KMS-11 (cell line): ENCODE measurements at regions not wholly inside any gene's neighbourhood (a gene's known extent, or its start where the extent isn't known, plus 50 kb on each side); places are given as distances from the start of the nearest gene placed in this dataset.

Source experiments
- H2AFZ ChIP-seq: fragments of 200-600 bp; sonication (generic); 2 replicates; pipeline ENCODE4 v1.6.1; 2016; ENCODE audit warnings: antibody characterized with exemption, mixed run types, low read depth
- H3K27ac ChIP-seq: fragments of 200-600 bp; sonication (generic); 2 replicates; pipeline ENCODE4 v1.6.1; 2016; ENCODE audit warnings: mild to moderate bottlenecking, mixed run types
- H3K27me3 ChIP-seq: fragments of 200-600 bp; sonication (generic); 2 replicates; pipeline ENCODE4 v1.6.1; 2017; ENCODE audit warnings: mild to moderate bottlenecking, low read depth, mixed run types, moderate library complexity; ENCODE audit not compliant: insufficient read depth
- H3K36me3 ChIP-seq: fragments of 200-600 bp; sonication (generic); 2 replicates; pipeline ENCODE4 v1.6.1; 2017; ENCODE audit warnings: mild to moderate bottlenecking, mixed run types; ENCODE audit not compliant: insufficient read depth
- H3K4me1 ChIP-seq: fragments of 200-600 bp; sonication (generic); 2 replicates; pipeline ENCODE4 v1.6.1; 2016; ENCODE audit warnings: mild to moderate bottlenecking, low read depth, mixed run types; ENCODE audit not compliant: poor library complexity, severe bottlenecking
- H3K4me2 ChIP-seq: fragments of 200-600 bp; sonication (generic); 2 replicates; pipeline ENCODE4 v1.7.0; 2016; ENCODE audit warnings: mild to moderate bottlenecking, mixed run types
- H3K4me3 ChIP-seq: fragments of 200-600 bp; sonication (generic); IDR thresholded peaks from 2 replicates; pipeline ENCODE4 v1.6.1; 2017; ENCODE audit warnings: low read depth, low read length, mixed read lengths; ENCODE audit not compliant: insufficient read depth
- H3K79me2 ChIP-seq: fragments of 200-600 bp; sonication (generic); 2 replicates; pipeline ENCODE4 v1.6.1; 2016; ENCODE audit warnings: low read depth, mixed run types; ENCODE audit not compliant: insufficient read depth
- H3K9ac ChIP-seq: fragments of 200-600 bp; sonication (generic); 2 replicates; pipeline ENCODE4 v1.6.1; 2016; ENCODE audit warnings: mild to moderate bottlenecking, mixed run types
- H4K20me1 ChIP-seq: fragments of 200-600 bp; sonication (generic); 2 replicates; pipeline ENCODE4 v1.6.1; 2016; ENCODE audit warnings: mild to moderate bottlenecking, mixed run types; ENCODE audit not compliant: insufficient read depth
- CTCF ChIP-seq: fragments of 200-600 bp; sonication (generic); conservative IDR thresholded peaks from 2 replicates; pipeline ENCODE4 v1.6.1; 2017; ENCODE audit warnings: low read depth, mild to moderate bottlenecking, antibody characterized with exemption, low read length, moderate library complexity, mixed read lengths

- Histone ChIP-seq H2AFZ (no peak overlapping the region), H3K27me3 (no peaks in the 10 kb centered on the region), H3K27ac (no peak overlapping the region), H3K4me2 (no peak overlapping the region), H4K20me1 (no peaks in the 10 kb centered on the region), H3K36me3 (no peaks in the 10 kb centered on the region), H3K4me1 (no peaks in the 10 kb centered on the region), H3K9ac (no peak overlapping the region), H3K79me2 (no peaks in the 10 kb centered on the region), H3K4me3 (no peak overlapping the region)
- no peak for TF ChIP-seq CTCF
These were observed 648.2 kb upstream of the NEGR1 start for GRCh38 chr1:72930528-72930927.

GRCh38 chr1:72918940-72919339 is 636.6 kb upstream of the NEGR1 start:
- H3K4me2 ChIP-seq = no peak overlapping the region
- H3K4me1 ChIP-seq = no peaks in the 10 kb centered on the region
- H3K9ac ChIP-seq = no peak overlapping the region
- no peak overlapping the region for H3K27ac ChIP-seq
- H3K27me3 ChIP-seq = no peaks in the 10 kb centered on the region
- H3K4me3 ChIP-seq = no peak overlapping the region
- no peaks in the 10 kb centered on the region for H4K20me1 ChIP-seq
- H3K36me3 ChIP-seq = no peaks in the 10 kb centered on the region
- no peak overlapping the region for H2AFZ ChIP-seq
- H3K79me2 ChIP-seq = no peaks in the 10 kb centered on the region
- TF ChIP-seq CTCF = no peak

GRCh38 chr1:72917920-72918319 is 635.6 kb upstream of the NEGR1 start:
- H3K4me3 ChIP-seq = no peak overlapping the region

GRCh38 chr1:72915581-72915980 is 633.2 kb upstream of the NEGR1 start:
- Histone ChIP-seq H3K9ac (no peak overlapping the region), H3K36me3 (no peaks in the 10 kb centered on the region), H3K4me3 (no peak overlapping the region), H3K4me1 (no peaks in the 10 kb centered on the region), H3K79me2 (no peaks in the 10 kb centered on the region), H3K27ac (no peak overlapping the region), H2AFZ (no peak overlapping the region), H3K4me2 (no peak overlapping the region), H4K20me1 (no peaks in the 10 kb centered on the region), H3K27me3 (no peaks in the 10 kb centered on the region)
- TF ChIP-seq CTCF = no peak

More at GRCh38 chr1:72917920-72918319, 635.6 kb upstream of the NEGR1 start:
- Histone ChIP-seq H3K9ac (no peak overlapping the region), H3K4me2 (no peak overlapping the region), H3K27me3 (no peaks in the 10 kb centered on the region), H3K4me1 (no peaks in the 10 kb centered on the region), H3K27ac (no peak overlapping the region), H2AFZ (no peak overlapping the region), H4K20me1 (no peaks in the 10 kb centered on the region), H3K79me2 (no peaks in the 10 kb centered on the region), H3K36me3 (no peaks in the 10 kb centered on the region)
- no peak for TF ChIP-seq CTCF
